GM19463 (cell line): ENCODE measurements at regions not wholly inside any gene's neighbourhood (a gene's known extent, or its start where the extent isn't known, plus 50 kb on each side); places are given as distances from the start of the nearest gene placed in this dataset.
A peak's percentile ranks its signal among the peaks of the same experiment; 100 is the strongest.

ENCODE experiments used
- ATAC-seq: cut with Tn5 transposase; IDR thresholded peaks from one replicate; pipeline ENCODE4 v1.9.1; 2021; ENCODE audit warnings: mild to moderate bottlenecking, moderate library complexity; ENCODE audit not compliant: unreplicated experiment

DNA sequence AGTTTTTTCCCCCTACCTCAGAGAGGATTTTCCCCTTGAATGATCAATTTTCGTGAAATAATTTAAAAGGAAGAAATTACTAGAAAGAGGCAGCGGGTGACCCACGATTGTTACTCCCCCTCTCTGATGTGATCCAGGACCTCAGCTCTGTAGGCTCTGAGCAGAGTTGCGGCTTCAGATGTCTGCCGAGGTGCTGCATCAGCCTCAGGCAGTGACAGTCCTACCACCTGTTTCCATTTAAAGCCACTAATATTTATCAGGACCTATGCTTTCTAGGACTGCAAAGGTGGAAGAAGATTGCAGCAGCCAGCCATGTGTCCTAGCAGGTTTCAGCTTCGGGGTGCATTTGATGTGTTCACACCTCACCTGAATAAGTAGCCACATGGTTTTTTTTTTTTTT, 294.8 kb upstream of the C2CD4B start:
- ATAC-seq: no peak

DNA sequence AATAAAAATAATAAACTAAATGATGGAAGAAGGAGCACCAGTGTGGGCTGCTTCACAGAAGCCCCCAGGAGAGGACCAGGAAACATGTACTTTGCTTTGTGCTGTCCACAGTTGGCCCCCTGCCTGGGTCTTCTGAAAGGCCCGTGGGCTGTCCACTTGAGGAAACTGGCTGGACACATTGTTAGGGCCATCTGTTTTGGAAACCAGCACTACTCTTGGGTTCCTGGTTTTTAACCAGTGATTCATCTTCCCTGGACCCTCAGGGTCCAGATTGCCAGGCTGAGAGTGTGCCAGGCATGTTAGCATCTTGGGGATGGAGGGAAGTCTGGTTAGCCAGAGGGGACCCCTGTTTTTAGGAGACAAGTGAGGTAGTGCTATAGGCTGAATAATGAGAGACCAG, 297.2 kb upstream of the C2CD4B start:
- no peak for ATAC-seq

DNA sequence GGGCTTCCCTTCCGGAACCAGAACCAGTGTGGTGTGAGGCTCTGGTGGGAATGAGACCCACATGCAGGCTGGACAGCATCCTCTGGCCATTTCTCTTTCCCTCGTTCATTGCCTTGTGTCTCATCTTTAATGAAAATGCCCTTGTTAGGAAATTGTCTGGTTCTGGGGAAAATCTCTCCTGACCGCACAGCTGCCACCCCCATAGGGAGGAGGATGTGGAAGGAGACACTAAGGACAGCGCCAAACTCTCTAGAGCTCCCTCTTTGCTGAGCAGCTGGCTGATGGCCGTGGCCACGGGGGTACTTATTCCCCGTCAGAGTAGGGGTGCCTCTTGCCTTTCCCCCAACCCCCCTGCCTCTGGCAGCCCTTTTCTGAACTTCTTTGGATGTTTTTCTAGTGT, 297.6 kb upstream of the C2CD4B start:
- ATAC-seq: no peak

DNA sequence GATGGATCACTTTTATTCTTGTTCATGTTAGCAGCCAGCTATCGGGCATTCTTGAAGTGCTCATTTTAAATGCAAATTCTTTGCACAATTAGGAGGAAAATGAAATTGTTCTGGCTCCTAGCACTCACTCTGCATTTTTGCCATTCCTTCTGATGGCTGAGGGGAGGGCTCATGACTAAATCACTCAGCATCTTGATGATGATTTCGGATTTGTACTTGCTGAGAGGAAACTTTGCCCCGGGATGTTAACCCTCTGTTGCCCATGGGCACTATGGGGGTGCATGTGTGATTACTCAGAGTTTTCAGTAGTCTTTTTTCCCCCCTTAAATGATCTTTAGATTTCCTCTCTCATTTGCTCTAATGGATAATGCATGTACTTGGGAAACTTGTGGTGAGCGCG, 299.6 kb upstream of the C2CD4B start:
- ATAC-seq: no peak

DNA sequence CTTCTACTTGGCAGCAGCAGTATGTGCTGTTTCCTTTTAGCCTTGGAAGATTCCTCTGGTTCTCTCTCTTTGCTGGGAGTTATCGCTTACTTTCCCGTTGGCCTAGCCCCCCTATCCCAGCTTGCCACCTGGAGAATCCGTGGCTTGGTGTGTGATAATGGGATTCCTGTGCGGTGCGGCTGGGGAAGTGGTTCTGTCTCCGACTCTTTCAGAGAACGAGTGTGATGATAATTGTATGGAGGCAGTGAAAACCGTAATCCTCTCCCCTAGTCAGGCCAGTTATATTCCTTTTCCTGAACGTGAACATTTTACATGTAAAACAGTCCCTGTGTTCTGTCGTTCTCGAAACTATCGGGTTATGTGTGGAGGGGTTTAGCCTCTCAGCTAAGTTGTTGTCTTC, 300.1 kb upstream of the C2CD4B start:
- no peak for ATAC-seq

DNA sequence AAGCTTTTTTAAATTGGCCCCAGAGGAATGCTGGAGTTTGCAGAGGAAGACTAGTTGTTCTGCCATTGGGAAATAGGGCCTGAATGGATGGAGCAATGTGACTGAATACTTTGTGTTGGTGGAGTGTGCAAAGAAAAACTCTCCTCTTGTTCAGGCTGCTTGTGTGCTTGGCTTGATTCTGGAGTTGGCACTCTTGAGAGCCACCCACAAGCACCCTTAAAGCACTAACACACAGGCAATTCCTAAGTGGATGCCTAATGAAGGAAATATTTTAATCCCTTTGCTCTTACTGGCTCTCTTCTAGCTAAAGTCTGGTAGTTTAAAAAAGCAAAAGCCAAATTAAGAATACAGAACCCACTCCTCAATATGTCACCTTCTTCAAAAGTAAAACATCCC, 304.4 kb upstream of the C2CD4B start:
- no peak for ATAC-seq

DNA sequence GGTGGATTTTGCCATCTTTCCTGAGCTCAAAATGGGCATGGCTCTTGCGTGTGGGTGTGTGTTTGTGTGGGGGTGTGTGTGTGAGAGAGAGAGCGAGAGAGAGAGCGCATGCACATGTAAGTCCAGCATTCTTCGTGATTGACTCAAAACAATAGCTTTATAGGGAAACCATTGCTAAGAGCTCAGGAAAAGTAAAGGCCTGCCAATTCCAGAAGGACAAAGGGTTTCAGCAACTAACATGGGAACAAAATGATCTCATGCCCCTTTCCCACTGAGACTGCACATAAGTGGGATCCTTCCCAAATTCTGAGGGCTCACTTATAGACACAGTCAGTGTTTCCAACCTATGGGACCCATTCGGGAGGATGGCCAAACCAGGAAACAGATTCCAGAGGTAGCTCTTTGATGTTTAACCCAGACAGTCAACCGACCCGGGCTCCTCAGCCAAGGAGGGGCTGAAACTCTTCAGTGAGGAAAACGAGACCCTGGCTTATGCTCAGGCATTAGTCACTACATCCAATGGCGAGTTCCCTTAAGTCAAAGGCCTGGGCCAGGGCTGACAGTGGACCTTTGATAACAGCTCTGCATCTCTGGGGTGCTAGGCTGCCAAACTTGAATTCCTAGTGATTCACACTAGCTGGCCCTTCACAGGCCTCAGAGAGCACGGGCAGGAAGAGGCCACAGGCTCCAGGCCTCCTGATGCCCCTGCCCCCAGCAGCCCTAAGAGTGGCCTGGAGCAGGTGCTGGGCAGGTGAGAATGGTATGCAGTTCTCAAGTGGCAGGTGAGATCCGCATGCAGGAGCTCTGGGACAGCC, 305.0 kb upstream of the C2CD4B start:
- no peak for ATAC-seq

DNA sequence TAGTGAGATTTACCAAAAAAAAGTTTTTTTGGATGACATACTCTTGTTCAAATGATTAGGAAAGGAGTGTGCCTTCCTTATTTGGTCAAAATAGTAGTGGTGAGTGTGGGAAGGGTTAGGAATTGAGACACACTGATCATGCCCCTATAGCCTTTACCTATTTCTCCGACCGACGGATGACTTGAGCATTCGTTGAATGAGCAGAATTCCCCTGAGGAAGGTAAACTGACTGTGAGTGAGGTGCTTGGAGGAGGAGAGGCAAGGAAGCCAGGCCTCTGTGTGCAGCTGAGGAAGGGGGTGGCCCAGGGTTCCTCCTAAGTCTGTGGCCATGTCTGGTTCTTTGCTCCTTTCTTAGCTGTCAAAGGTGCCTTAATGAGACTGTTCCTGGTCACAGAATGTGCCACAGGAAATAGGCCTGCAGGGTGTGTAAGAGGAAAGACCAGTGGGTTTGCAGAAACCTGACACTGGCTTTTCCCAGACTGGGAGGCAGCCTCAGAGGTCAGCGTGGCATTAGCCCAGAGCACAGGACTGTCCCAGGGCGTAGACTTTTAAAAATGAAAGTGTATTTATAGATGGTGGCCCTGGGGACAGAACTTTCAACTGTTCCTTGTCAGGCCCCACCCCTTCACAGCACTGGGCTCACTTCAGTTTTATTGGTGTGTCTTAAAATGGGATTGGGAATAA, 307.7 kb upstream of the C2CD4B start:
- ATAC-seq: no peak

DNA sequence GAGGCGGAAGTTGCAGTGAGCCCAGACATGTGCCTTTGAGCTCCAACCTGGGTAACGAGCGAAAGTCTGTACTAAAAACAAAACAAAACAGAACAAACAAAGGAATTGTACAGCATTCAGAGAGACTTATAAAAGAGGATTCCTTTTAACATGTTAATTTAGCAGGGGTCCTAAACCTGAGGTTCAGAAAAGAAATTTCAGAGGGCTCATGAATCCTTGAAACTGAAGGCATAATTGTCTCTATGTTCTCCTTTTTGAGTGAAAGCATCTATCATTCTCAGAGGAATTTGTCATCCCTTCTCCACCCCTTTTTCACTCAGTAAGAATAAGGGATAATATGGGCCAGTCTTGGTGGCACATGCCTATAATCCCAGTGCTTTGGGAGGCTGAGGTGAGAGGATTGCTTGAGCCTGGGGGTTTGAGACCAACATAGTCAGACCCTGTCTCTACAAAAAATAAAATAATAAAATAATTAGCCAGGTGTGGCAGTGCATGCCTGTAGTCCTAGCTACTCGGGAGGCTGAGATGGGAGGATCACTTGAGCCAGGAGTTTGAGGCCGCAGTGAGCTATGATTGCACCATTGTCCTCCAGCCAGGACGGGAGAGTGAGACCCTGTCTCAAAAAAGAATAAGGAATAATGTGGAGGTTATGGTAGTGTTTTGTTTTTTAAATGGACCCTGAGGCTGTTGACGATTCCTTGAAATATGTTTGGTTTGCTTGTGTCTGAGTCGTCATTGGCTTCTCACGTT, 309.1 kb upstream of the C2CD4B start:
- no peak for ATAC-seq

DNA sequence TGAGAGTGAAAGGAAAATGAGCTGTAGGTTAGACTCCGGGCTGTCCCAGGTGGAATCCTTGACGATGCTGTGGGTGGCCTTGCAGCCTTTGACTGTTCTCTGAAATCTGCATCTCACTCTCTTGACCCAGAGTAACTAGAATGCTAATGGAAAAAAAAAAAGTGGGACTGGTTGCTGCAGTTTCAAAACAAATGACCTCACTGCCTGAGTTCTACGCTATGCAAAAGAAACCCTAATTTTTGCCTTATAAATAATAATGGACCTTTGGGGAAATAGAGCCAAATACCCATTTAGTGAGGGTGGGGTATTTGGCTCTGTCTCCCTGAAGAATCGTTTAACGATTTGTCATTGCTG, 309.7 kb upstream of the C2CD4B start:
- no peak for ATAC-seq

DNA sequence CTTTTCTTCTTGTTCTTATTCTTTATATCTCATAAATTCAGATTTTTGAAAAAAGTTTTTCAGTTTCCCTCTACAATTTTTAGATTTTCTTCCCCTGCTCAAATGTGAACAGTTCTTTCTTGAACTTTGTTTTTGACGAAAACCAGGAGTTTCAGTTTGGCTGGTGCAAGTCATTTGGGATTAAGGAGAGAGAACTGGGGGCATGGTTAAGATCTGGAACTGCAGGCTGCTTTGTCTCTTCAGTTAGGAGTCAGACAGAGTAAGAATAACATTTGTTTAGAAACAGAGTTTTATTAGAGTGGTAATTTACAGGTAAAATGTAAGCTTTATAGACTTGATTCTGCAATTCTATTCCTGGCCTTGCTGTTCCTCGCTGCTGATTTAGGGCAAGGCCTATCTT, 310.5 kb upstream of the C2CD4B start:
- no peak for ATAC-seq

DNA sequence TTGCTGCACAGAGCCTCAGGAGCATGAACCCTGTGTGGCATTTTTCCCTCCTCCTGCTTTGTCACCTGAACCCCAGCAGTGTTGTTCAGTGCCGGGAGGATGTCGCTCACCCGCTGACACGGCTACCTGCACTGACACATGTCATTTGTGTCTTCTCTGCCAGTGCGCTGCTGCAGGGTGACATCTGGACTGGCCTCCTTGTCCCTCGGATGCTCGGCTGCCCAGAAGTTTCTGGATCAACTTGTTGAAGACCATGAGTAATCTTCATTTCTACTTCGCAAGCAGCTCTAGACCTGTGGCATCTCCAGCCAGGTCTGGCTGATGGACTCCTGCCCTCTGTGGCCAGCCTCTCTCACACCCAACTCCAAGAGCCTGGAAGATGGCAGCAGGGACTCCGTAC, 311.1 kb upstream of the C2CD4B start:
- ATAC-seq: no peak

DNA sequence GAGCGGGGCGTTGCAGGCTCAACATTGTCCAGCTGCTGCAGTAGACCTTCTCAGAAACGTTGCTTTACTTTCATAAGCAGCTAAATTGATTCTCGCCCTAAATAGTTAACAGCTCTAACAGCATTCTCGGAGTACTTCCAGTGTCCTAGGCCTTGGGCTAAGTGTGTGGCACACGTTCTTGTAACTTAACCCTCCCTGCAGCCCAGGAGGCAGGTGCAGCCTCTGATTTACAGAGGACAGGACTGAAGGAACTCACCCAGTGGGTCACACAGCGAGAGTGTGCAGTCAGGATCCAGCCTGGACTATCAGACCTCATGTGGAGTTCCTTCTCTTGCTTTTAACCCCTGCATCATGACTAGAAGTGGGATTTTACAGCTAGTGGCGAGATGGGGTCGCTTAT, 312.8 kb upstream of the C2CD4B start:
- no peak for ATAC-seq

DNA sequence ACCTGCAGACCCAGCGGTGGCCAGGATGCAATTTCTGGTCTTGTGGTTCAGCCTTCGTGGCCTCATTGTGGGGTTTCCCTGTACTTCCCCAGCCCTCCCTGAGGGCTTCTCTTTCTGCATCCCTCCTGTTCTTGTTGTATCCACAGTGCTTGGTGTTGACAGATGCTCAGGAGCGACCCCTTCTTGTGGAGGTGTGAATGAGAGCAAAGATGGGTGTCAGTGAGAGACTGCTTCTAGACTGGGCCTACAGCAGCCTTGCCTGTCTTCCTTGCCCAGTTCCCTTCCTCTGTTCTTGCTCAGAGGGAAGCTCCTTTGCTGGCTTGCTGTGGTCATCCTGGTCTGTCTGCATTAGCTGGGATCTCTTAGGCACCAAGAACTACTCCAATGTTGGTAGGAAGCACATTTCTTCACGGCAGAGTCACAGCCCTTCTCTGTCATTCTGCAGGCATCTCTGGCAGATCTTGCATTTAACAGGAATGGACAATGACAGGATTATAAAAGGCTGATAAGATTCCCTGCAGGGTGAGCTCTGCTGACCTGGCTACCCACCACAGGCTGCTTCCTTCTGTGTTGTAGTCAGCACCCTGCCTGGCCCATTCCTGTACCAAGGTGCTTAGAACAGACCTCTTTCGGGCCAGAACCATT, 317.8 kb upstream of the C2CD4B start:
- ATAC-seq: peak; percentile 84

DNA sequence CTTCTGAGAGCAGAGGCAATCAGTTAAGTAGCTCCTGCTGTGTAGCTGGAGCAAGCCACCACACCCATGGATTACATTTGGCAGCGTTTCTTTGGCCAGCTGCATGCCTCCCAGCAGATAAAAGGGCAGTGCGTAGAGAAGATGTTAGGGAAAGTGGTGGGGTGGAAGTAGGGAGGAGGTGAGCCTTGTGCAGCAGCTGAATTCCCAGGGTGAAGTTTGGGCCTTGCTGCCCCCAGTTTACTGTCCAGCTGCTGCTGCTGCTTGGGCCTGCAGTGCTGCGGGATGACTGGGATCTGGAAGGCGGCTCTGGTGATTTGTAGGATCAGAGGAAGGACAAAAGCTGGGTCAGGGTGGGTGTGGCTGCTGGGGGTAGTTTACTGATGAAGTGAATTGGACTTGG, 318.7 kb upstream of the C2CD4B start:
- ATAC-seq: no peak

DNA sequence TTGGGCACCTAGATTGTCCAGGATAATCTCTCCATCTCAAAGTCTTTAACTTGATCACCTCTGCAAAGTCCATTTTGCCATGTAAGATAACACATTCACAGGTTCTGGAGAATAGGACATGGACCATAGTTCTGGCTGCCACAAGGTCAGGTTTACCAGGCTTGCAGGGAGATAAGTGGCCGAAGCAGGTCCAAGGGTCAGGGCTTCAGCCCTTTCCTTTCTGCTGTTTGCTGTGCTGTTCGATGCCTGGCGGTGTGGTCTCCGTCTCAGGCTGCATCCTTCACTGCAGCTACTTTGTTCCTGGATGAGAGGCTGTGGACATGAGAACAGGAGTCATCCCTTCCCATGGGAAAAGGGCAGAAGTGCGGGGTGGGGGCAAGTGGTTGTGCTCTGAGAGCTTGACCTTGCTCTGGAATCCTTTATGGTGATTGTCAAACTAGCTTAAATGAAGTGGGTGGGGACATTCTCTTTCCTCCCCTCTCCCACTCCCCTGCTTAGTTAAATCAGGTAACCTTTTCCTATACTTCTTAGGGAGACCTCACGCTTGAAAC, 320.2 kb upstream of the C2CD4B start:
- no peak for ATAC-seq

DNA sequence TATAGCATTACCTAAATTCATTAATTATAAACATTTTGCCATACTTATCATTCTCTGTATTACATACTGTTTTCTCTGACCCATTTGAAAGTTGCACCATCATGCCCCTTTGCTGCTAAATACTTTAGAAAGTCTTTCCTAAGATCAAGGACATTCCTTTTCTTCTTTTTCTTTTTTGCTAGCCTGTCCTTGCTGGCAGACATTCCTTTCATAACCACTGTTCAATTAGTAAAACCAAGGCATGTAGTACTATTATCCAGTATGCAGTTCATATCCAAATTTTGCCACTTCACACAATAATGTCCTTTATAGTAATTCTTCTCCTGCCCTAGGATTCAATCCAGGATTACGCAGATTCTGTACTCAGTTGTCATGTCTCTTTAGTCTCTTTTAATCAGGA, 321.0 kb upstream of the C2CD4B start:
- ATAC-seq: no peak

DNA sequence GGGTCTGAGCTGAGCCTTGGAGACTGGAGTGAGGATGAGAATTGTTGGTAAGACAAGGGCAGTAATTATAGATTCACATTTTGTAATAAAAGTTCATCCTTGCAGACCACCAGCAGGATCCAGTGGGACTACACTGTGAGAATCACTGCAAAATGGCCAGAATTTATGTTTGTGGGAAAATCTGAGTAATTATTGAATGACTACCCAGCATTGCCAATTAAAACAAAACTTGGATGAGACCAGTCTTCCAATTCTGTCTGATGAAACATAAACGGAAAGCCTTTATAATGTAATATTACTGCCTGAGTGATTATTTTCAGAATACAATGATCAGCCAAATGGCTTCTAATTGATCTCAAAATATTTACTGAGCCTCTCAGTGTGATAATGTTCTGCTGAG, 323.3 kb upstream of the C2CD4B start:
- no peak for ATAC-seq

DNA sequence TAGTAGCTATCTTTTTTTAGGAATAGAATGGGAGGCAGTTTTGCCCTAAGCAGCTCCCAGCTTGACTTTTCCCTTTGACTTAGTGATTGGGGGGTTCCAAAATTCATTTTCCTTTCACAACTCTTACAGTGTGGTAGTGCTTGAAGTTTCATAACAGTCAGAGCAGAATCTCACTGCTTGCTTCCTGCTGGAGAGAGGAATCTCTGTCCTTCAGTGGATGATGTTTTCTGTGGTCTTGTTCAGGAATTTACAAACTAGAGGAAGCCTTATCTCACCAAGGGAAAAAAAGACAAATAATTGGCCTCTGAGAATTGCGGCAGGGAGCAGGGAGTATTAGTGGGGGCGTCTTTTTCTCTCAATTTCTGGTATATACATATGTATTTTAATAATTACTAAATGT, 326.6 kb upstream of the C2CD4B start:
- ATAC-seq: no peak

DNA sequence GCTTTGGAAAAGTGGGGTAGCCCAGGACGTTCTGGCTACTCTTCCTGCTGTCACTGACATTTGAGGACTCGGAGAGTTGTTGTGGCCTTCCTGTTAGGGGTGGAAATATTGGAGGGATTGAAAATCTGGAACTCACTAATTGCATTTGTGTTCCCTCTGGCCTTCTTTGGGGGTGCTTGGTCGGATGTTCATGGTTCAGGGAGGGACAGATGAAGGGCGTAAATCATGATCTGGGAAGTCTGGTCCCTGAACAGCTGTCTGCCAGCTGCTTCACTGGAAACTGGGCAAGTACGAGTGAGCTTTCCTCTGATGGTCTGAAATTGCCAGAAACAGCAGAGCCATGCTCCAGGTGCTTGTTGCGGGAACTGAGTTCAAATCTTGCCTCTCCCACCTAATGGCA, 327.8 kb upstream of the C2CD4B start:
- no peak for ATAC-seq

DNA sequence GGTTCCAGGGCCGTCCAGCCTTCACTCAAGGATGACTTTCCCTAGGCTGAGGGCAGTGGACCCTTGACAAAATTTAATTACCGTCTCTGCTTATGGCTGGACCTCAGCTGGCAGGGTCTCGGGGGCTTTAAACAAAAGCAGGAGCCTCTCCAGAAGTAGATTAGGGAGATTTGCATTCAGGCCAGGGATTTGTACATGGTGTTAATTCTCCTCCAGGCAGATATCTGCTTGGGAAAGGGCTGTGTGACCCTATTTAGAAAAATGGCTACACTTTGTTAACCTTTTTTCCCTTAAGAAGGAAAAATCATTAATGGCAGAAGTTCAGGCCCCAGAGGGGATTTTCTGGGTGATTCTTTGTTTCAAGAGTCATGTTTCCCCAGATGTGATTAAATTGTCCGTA, 329.1 kb upstream of the C2CD4B start:
- no peak for ATAC-seq
